ENCODE measurements at regions not wholly inside any gene's neighbourhood (a gene's known extent, or its start where the extent isn't known, plus 50 kb on each side); places are given as distances from the start of the nearest gene placed in this dataset.

- FAIRE-seq: no peak
- no peak for DNase-seq (ENCODE audit: insufficient read length, low spot score)
- TF ChIP-seq POU2F2 (IDR thresholded peaks at IDR 0.05; ENCODE audit: low read depth, low read length) (no peak), SPI1 (IDR thresholded peaks at IDR 0.05; ENCODE audit: low read depth, low read length) (no peak), POLR2A (IDR thresholded peaks at IDR 0.05; ENCODE audit: low read depth, low read length) (no peak), PAX5 (IDR thresholded peaks at IDR 0.05; ENCODE audit: insufficient read depth, low read length, severe bottlenecking) (no peak), POLR2AphosphoS5 (IDR thresholded peaks at IDR 0.05; ENCODE audit: low read depth, low read length) (no peak), TAF1 (IDR thresholded peaks at IDR 0.05; ENCODE audit: low read depth, low read length) (no peak)
These were observed 633.1 kb downstream of the NLGN4X start for GRCh38 chrX:5595570-5595969.

GRCh38 chrX:5586726-5587125, 641.9 kb downstream of the NLGN4X start:
- DNase-seq (ENCODE audit: insufficient read length, low spot score) (no peak), FAIRE-seq (no peak)
- TF ChIP-seq POLR2AphosphoS5 (IDR thresholded peaks at IDR 0.05; ENCODE audit: low read depth, low read length): no peak
- TF ChIP-seq POU2F2 (IDR thresholded peaks at IDR 0.05; ENCODE audit: low read depth, low read length): no peak
- no peak for TF ChIP-seq PAX5 (IDR thresholded peaks at IDR 0.05; ENCODE audit: insufficient read depth, low read length, severe bottlenecking)

DNA sequence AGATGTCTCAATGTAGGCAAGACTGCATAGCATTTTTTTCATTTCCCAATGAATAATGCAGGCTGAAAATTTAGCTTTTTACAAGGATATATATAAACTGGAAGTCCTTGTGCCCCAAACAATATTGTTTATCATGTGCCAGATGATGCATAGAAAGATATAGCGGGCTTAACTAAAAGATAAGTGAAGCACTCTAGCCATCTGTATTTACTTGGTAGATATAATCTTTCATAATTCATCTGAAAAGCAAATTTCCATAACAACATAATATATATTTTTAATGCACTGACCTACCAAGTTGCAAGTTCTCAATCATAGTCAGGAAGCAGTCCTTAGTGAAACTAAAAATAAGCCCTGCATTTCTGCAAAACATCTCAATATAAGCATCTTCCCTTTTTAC, 653.3 kb downstream of the NLGN4X start:
- FAIRE-seq: no peak
- DNase-seq (ENCODE audit: insufficient read length, low spot score): no peak
- TF ChIP-seq POLR2A (IDR thresholded peaks at IDR 0.05; ENCODE audit: low read depth, low read length) (no peak), SPI1 (IDR thresholded peaks at IDR 0.05; ENCODE audit: low read depth, low read length) (no peak), POU2F2 (IDR thresholded peaks at IDR 0.05; ENCODE audit: low read depth, low read length) (no peak), POLR2AphosphoS5 (IDR thresholded peaks at IDR 0.05; ENCODE audit: low read depth, low read length) (no peak), TAF1 (IDR thresholded peaks at IDR 0.05; ENCODE audit: low read depth, low read length) (no peak), PAX5 (IDR thresholded peaks at IDR 0.05; ENCODE audit: insufficient read depth, low read length, severe bottlenecking) (no peak)

DNA sequence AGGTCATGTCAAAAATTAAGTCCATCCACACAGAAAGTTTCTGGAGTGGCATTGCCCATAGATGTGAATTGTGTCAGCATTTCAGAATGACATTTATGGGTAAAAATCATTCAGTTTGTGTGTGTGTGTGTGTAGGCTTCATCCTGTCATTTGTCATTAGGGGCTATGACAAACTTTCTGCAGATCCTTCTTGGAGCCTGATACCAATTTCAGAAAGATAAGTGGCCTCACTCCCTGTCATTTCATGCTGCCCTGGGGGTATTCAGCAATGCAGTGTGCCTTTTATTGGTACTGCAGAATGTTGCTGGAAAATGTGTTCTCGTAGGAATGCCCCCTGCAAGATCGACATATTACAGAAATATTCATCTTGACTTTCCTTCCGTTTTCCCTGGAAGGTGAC, 659.7 kb downstream of the NLGN4X start:
- TF ChIP-seq POU2F2 (IDR thresholded peaks at IDR 0.05; ENCODE audit: low read depth, low read length) (no peak), POLR2A (IDR thresholded peaks at IDR 0.05; ENCODE audit: low read depth, low read length) (no peak), PAX5 (IDR thresholded peaks at IDR 0.05; ENCODE audit: insufficient read depth, low read length, severe bottlenecking) (no peak), TAF1 (IDR thresholded peaks at IDR 0.05; ENCODE audit: low read depth, low read length) (no peak), POLR2AphosphoS5 (IDR thresholded peaks at IDR 0.05; ENCODE audit: low read depth, low read length) (no peak), SPI1 (IDR thresholded peaks at IDR 0.05; ENCODE audit: low read depth, low read length) (no peak)
- DNase-seq (ENCODE audit: insufficient read length, low spot score) (no peak), FAIRE-seq (no peak)

- DNase-seq (ENCODE audit: insufficient read length, low spot score): no peak
- no peak for FAIRE-seq
- TF ChIP-seq SPI1 (IDR thresholded peaks at IDR 0.05; ENCODE audit: low read depth, low read length): no peak
- TF ChIP-seq POLR2A (IDR thresholded peaks at IDR 0.05; ENCODE audit: low read depth, low read length): no peak
- no peak for TF ChIP-seq POLR2AphosphoS5 (IDR thresholded peaks at IDR 0.05; ENCODE audit: low read depth, low read length)
- TF ChIP-seq PAX5 (IDR thresholded peaks at IDR 0.05; ENCODE audit: insufficient read depth, low read length, severe bottlenecking): no peak
- TF ChIP-seq TAF1 (IDR thresholded peaks at IDR 0.05; ENCODE audit: low read depth, low read length): no peak
- no peak for TF ChIP-seq POU2F2 (IDR thresholded peaks at IDR 0.05; ENCODE audit: low read depth, low read length)
These were observed 669.3 kb downstream of the NLGN4X start for GRCh38 chrX:5559386-5559785.

- TF ChIP-seq POLR2AphosphoS5 (IDR thresholded peaks at IDR 0.05; ENCODE audit: low read depth, low read length) (no peak), POLR2A (IDR thresholded peaks at IDR 0.05; ENCODE audit: low read depth, low read length) (no peak), SPI1 (IDR thresholded peaks at IDR 0.05; ENCODE audit: low read depth, low read length) (no peak), POU2F2 (IDR thresholded peaks at IDR 0.05; ENCODE audit: low read depth, low read length) (no peak), TAF1 (IDR thresholded peaks at IDR 0.05; ENCODE audit: low read depth, low read length) (no peak), PAX5 (IDR thresholded peaks at IDR 0.05; ENCODE audit: insufficient read depth, low read length, severe bottlenecking) (no peak)
- FAIRE-seq: no peak
- no peak for DNase-seq (ENCODE audit: insufficient read length, low spot score)
These were observed 679.2 kb downstream of the NLGN4X start for GRCh38 chrX:5549512-5549911.

DNA sequence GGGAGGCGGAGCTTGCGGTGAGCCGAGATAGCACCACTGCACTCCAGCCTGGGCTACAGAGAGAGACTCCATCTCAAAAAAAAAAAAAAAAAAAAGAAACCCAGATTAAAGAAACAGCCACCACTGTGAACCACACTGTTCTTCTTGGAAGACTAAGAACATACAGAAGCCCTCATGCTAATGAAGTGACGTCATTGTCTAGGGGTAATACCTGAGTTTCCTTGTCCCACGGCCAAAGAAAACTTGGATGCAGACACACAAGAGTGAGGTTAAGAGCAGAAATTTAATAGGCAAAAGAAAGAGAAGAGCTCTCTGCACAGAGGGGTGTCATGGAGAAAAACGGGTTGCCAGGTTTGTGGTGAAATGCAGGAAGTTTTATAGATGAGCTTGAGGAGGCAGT, 691.6 kb downstream of the NLGN4X start:
- FAIRE-seq: no peak
- no peak for TF ChIP-seq POLR2A (IDR thresholded peaks at IDR 0.05; ENCODE audit: low read depth, low read length)
- no peak for TF ChIP-seq PAX5 (IDR thresholded peaks at IDR 0.05; ENCODE audit: insufficient read depth, low read length, severe bottlenecking)
- no peak for TF ChIP-seq SPI1 (IDR thresholded peaks at IDR 0.05; ENCODE audit: low read depth, low read length)
- TF ChIP-seq POU2F2 (IDR thresholded peaks at IDR 0.05; ENCODE audit: low read depth, low read length): no peak
- no peak for TF ChIP-seq POLR2AphosphoS5 (IDR thresholded peaks at IDR 0.05; ENCODE audit: low read depth, low read length)
- TF ChIP-seq TAF1 (IDR thresholded peaks at IDR 0.05; ENCODE audit: low read depth, low read length): no peak
- no peak for DNase-seq (ENCODE audit: insufficient read length, low spot score)

GRCh38 chrX:5536261-5536660, 692.4 kb downstream of the NLGN4X start:
- FAIRE-seq (no peak), DNase-seq (ENCODE audit: insufficient read length, low spot score) (no peak)
- TF ChIP-seq POLR2AphosphoS5 (IDR thresholded peaks at IDR 0.05; ENCODE audit: low read depth, low read length) (no peak), TAF1 (IDR thresholded peaks at IDR 0.05; ENCODE audit: low read depth, low read length) (no peak), SPI1 (IDR thresholded peaks at IDR 0.05; ENCODE audit: low read depth, low read length) (no peak), POU2F2 (IDR thresholded peaks at IDR 0.05; ENCODE audit: low read depth, low read length) (no peak), PAX5 (IDR thresholded peaks at IDR 0.05; ENCODE audit: insufficient read depth, low read length, severe bottlenecking) (no peak), POLR2A (IDR thresholded peaks at IDR 0.05; ENCODE audit: low read depth, low read length) (no peak)

DNA sequence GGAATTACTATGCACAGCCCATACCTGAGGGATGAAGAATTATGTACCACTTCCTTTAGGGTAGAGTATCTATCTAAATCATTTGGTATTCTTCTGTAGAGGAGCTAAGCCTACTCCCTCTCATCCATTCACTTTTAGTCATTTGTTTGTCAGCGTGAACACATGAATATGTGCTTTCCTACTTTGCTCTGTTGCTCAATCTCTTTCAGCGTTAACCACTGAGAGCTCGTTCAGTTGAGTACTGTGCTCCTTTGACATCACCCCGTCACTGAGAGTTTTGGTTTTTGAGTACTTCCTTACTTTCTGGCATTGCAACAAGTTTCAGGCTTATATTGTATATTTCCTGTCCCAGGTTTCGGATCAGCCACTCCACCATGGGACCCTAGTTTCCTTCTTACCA, 700.6 kb downstream of the NLGN4X start:
- TF ChIP-seq POLR2A (IDR thresholded peaks at IDR 0.05; ENCODE audit: low read depth, low read length) (no peak), POLR2AphosphoS5 (IDR thresholded peaks at IDR 0.05; ENCODE audit: low read depth, low read length) (no peak), TAF1 (IDR thresholded peaks at IDR 0.05; ENCODE audit: low read depth, low read length) (no peak), SPI1 (IDR thresholded peaks at IDR 0.05; ENCODE audit: low read depth, low read length) (no peak), PAX5 (IDR thresholded peaks at IDR 0.05; ENCODE audit: insufficient read depth, low read length, severe bottlenecking) (no peak), POU2F2 (IDR thresholded peaks at IDR 0.05; ENCODE audit: low read depth, low read length) (no peak)
- DNase-seq (ENCODE audit: insufficient read length, low spot score) (no peak), FAIRE-seq (no peak)

- FAIRE-seq: no peak
These were observed 702.5 kb downstream of the NLGN4X start for GRCh38 chrX:5526191-5526590.

More at GRCh38 chrX:5526191-5526590, 702.5 kb downstream of the NLGN4X start:
- DNase-seq (ENCODE audit: insufficient read length, low spot score): no peak
- TF ChIP-seq TAF1 (IDR thresholded peaks at IDR 0.05; ENCODE audit: low read depth, low read length) (no peak), PAX5 (IDR thresholded peaks at IDR 0.05; ENCODE audit: insufficient read depth, low read length, severe bottlenecking) (no peak), POU2F2 (IDR thresholded peaks at IDR 0.05; ENCODE audit: low read depth, low read length) (no peak), POLR2A (IDR thresholded peaks at IDR 0.05; ENCODE audit: low read depth, low read length) (no peak), SPI1 (IDR thresholded peaks at IDR 0.05; ENCODE audit: low read depth, low read length) (no peak), POLR2AphosphoS5 (IDR thresholded peaks at IDR 0.05; ENCODE audit: low read depth, low read length) (no peak)

Data from GM12891 (cell line).